Myocyte (in vitro differentiated cells): ENCODE measurements at regions not wholly inside any gene's neighbourhood (a gene's known extent, or its start where the extent isn't known, plus 50 kb on each side); places are given as distances from the start of the nearest gene placed in this dataset.
"Not testable (repeated sequence)": the region's sequence is repeated elsewhere in the genome, so short reads cannot be mapped to it uniquely, and the experiment has no call there.

ENCODE experiments used
- DNase-seq: peaks from one replicate; pipeline ENCODE4 v3.0.0-alpha.2; 2012; ENCODE audit warnings: low read depth

DNA sequence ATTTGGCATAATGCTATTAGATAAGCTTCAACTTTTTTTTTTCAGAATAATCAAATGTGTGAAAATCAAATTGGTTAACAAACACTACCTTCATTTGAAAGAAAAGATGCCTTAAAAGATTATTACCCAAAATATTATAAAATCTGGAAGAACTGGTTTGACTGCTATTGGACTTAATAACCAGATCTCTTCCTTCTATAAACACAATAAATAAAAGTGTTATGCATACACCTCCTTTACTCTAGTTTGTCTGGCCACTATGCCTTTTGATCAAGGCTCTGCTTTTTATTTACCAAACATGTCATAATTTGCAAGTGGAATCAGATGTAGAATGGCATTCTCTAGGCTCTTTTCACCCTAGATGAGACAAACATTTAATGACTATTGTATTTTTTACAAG is 897.3 kb upstream of the EPHA5 start:
- no peak for DNase-seq

- peak; percentile 51 for DNase-seq
Measured at GRCh38 chr4:66565801-66566200, 895.5 kb upstream of the EPHA5 start.

DNA sequence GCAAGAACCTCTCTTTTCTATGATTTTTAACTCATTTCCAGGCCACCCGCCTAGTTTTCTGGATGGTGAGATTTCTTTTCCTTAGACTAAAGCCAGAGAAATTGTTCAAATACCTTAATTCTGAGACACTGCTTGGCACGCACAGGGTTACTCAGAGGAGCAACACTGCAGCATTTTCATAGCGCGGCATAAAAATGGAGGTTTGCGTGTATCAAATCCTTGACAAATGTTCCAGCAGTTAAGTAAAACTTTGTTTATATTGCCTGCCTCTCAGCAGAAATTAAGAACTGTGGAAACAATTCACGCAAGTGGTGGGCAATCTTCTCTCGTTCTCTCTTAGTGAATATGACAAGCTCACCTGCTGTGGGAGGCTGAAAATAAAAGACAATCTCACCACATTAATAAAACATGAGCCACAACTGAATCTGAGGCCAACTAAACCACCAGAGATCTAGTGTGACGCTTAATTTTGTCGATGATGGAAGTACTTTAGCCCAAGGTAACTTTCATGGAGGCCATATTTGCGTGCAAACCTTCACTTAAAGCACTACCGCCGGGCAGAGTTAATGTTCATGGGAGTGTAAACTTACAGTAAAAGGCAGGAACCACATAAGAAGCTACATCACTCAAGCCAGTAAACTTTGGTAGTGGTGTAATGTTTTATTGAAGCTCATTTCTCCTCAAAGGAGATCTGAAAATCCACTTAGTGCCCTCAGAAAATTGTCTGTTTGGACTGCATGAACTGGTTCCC is 894.8 kb upstream of the EPHA5 start:
- DNase-seq = peak; percentile 94

GRCh38 chr4:66562276-66562806 is 892.1 kb upstream of the EPHA5 start:
- DNase-seq = peak; percentile 62

DNA sequence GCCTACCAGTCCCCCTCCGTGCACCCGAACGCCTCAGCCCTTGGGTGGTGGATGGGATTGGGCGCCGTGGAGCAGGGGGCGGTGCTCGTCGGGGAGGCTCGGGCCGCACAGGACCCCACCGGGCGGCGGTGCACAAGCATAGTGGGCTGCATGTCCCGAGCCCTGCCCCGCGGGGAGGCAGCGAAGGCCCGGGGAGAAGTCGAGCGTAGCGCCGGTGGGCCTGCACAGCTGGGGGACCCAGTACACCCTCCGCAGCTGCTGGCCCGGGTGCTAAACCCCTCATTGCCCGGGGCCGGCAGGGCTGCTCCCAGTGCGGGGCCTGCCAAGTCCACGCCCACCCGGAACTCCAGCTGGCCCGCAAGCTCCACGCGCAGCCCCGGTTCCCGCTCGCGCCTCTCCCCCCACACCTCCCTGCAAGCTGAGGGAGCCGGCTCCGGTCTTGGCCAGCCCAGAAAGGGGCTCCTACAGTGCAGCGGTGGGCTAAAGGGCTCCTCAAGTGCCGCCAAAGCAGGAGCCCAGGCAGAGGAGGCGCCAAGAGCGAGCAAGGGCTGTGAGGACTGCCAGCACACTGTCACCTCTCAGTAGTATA is 891.3 kb upstream of the EPHA5 start:
- DNase-seq = not testable (repeated sequence)

- no peak for DNase-seq
Measured at GRCh38 chr4:66558651-66559050, 888.4 kb upstream of the EPHA5 start.

DNA sequence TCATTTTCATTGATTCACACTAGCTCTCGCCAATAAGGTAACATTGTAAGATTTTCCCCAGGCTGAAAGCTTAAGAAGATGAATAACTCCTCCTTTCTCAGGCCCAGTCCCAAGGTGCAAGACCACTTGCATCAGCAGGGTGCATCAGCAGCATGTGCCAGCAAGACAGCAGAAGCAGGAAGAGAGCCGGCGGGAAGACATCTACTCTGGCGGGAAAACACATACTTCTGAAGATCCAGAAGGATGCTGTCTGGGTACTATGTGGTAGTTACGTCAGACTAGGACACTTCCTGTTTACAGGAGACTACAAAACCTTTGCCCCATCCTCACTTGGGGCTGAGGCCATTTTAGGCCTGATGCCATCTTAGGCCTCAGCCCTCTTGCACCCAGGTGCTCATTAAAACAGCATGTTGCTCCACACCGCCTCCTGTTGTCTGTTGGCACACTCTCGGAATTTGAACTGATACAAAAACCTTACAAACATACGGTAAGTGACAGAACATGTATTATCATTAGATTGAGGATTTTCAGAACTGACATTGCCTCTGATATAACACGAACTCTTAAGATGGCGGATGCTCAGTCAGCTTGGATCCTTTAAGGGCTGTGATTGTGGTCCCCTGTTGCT is 886.5 kb upstream of the EPHA5 start:
- DNase-seq = no peak

- no peak for DNase-seq
Measured at GRCh38 chr4:66555301-66555700, 885.0 kb upstream of the EPHA5 start.

DNA sequence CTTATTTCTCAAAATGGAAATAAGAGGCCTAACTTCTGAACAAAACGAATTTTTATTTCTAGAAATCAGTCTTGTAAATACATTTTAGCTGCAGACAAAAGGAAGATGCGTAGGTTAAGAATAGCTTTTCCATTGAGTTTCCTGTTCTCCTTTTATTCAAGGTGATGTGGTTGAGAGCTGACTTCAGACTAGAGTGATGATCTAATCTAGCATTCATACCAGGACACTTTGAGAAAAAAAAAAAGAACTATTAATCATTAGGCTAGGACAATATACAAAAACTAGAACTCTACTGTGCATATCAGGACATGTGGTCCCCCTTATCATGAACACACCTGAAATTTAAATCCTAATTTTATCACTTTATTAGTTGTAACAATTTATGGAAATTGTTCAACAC is 884.5 kb upstream of the EPHA5 start:
- no peak for DNase-seq

- DNase-seq = not testable (repeated sequence)
Measured at GRCh38 chr4:66545301-66545700, 875.0 kb upstream of the EPHA5 start.

DNA sequence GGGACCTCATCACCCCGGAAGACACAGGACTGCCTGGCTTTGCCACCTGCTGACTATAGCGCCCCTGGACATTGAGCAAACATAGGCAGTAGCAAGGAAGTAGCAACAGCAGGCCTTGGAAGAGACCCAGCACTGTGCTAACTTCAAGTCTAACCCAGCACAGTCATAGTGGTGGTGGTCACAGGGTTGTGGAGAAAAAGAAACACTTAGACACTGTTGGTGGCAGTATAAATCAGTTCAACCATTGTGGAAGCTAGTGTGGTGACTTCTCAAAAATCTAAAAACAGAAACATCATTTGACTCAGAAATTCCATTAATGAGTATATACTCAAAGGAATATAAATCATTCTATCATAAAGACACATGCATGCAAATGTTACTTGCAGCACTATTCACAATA is 874.0 kb upstream of the EPHA5 start:
- no peak for DNase-seq

DNA sequence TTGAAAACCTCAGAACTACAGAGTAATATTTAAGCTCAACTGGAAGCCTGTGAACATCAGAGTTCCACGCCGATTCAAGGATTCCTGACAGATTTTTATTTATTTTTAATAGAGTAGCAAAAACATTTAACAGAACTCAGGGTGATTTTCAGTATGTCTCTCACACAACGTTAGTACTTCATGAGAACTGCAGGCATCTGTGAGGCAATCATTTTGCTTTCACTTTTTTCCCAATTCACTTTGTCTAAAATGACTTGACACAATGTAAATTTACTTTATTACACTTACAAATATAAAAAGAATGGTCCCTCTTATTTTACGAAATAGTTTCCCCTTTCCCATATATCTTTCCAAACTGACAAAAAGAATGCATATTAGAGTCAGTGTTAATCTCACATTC is 869.5 kb upstream of the EPHA5 start:
- DNase-seq = no peak

GRCh38 chr4:66524781-66525180 is 854.5 kb upstream of the EPHA5 start:
- DNase-seq = no peak

- DNase-seq = no peak
Measured at GRCh38 chr4:66522244-66522643, 852.0 kb upstream of the EPHA5 start.

DNA sequence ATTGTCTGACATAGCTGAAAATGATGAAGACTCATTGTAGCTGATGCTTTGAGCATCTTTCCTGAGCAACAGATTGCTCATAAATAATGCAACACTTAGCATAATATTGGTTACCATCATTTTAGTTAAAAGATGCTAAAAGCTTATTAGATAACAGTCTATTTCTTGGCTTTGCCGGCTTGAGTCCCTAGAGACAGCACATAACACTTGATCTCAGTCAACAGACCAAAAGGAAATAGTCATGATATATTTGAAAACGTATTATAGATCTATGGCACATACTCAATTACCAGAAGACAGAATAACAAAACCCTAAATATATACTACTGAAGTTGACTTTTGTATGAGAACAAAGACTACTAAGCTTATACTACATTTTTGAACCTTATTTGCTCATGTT is 846.7 kb upstream of the EPHA5 start:
- no peak for DNase-seq

GRCh38 chr4:66506985-66507384 is 836.7 kb upstream of the EPHA5 start:
- no peak for DNase-seq

DNA sequence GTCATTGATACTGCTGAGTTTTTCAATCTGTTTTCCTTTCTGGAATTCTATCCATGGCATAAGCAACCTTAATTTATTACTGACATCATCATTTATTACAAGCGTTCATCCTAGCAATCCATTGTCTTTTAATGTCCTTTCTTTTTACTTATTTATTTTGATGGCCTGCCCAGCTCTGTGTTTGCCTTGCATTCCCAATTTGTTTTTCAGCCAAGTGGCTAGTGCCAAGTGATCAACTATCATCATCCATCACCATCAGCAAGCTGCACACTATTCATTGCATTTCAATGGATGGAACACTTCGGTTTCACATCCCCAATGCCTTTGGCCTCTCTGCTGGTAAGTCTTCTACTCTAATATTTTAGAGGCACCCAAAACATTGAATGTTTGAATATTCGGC is 831.7 kb upstream of the EPHA5 start:
- DNase-seq = no peak

GRCh38 chr4:66490729-66491128 is 820.4 kb upstream of the EPHA5 start:
- no peak for DNase-seq

DNA sequence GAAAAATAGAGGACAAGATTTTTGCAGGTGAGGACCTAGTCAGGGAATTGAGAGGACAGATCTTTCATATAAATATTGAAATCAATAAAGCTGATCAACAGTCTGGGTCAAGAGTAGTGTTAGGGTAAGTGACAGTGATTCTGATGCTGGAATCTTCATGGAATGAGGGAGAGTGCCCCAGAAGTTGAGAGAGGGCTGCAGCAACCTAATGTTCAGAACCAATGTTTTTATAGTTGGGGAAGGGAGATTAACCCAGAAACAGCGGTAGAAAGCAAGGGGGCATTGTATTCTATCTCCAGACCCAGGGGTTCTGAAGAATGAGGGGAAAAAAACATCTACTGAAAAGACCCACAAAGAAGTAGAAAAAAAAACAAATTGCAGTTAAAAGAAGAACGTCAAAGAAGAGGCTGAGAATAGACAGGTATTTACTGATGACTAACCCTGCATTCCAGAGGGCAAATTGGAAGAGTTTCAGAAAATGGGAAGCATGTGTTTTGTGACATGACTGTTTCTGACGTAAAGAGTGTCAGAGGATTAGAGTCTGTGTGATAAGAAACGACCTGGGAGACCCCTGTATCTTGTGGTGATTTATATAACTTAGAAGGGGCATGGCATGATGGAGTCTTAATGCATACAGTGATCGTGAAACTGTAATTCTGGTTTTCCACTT is 819.6 kb upstream of the EPHA5 start:
- peak; percentile 60 for DNase-seq

DNA sequence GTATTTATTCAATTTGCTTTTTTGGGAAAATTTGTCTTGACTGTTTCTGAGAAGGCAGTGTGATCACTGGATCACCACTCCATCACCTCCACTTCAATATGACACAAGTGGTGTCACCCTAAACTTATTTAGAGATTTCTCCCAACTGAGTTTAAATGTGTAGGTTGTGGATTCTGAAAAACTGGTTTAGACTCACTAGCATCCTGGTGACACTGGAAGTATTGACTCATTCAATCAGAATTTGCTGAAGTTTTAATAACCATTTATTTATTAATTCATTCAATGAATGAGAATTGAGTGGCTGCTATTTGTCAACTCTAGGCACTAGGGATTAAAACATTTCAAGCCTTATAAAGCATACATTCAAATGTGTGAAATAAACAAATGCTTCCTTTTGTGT is 819.1 kb upstream of the EPHA5 start:
- DNase-seq = no peak

DNA sequence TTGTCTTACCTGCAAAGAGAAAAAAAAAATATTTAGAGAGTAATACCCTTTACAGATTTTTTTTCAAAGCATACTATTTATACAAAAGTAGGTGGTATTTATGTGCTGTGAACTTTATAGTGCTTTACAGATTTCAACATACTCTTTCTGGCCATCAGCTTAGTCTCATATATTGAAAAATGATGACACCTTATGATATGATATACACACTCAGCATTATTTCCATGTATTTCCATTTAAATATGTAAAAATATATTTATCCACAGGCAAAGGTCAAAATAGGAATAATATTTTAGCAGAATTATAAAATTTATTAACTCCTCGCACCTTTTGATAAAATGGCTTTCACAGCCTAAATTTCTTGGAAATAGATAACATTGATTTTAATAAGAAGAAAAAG is 815.8 kb upstream of the EPHA5 start:
- no peak for DNase-seq

GRCh38 chr4:66482186-66482585 is 811.9 kb upstream of the EPHA5 start:
- no peak for DNase-seq
